Transverse colon (tissue), 4 donors: ENCODE measurements at regions not wholly inside any gene's neighbourhood (a gene's known extent, or its start where the extent isn't known, plus 50 kb on each side); places are given as distances from the start of the nearest gene placed in this dataset.

ENCODE experiments used
- EP300 ChIP-seq: sonication (generic); formaldehyde crosslinking; IDR thresholded peaks from one replicate; pipeline ENCODE4 v1.6.1; 2017; ENCODE audit warnings: antibody characterized with exemption, low read depth
- POLR2A ChIP-seq: fragments of 450-650 bp; IDR thresholded peaks from one replicate; pipeline ENCODE4 v1.6.1; 2016; ENCODE audit warnings: antibody characterized with exemption, mild to moderate bottlenecking, moderate library complexity
- POLR2AphosphoS5 ChIP-seq, 3 donors: sonication (generic); formaldehyde crosslinking; IDR thresholded peaks; one replicate each; pipeline ENCODE4 v1.6.1; 2016; ENCODE audit warnings: antibody characterized with exemption in 3 of 3
- TF ChIP-seq, protein P1 (sequence below), 5 experiments: fragments of 200-600 bp in 3 of 5; fragments of 450-650 bp in 2 of 5; sonication (generic) in 3 of 5; IDR thresholded peaks; 1 replicate in 2 of 5; 2 replicates in 3 of 5; pipeline ENCODE4 v1.5.1; 2016 to 2017; ENCODE audit warnings: antibody characterized with exemption in 5 of 5, inconsistent platforms in 3 of 5, mild to moderate bottlenecking in 2 of 5, moderate library complexity in 1 of 5

GRCh38 chr5:158392753-158393152 is 533.8 kb upstream of the CLINT1 start:
- TF ChIP-seq POLR2A (no peak), EP300 (no peak), POLR2AphosphoS5 (IDR thresholded peaks at IDR 0.05) (no peak)
- TF ChIP-seq, protein P1, sequence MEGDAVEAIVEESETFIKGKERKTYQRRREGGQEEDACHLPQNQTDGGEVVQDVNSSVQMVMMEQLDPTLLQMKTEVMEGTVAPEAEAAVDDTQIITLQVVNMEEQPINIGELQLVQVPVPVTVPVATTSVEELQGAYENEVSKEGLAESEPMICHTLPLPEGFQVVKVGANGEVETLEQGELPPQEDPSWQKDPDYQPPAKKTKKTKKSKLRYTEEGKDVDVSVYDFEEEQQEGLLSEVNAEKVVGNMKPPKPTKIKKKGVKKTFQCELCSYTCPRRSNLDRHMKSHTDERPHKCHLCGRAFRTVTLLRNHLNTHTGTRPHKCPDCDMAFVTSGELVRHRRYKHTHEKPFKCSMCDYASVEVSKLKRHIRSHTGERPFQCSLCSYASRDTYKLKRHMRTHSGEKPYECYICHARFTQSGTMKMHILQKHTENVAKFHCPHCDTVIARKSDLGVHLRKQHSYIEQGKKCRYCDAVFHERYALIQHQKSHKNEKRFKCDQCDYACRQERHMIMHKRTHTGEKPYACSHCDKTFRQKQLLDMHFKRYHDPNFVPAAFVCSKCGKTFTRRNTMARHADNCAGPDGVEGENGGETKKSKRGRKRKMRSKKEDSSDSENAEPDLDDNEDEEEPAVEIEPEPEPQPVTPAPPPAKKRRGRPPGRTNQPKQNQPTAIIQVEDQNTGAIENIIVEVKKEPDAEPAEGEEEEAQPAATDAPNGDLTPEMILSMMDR (IDR thresholded peaks at IDR 0.05): no peak
